ENCODE measurements at regions not wholly inside any gene's neighbourhood (a gene's known extent, or its start where the extent isn't known, plus 50 kb on each side); places are given as distances from the start of the nearest gene placed in this dataset.

DNA sequence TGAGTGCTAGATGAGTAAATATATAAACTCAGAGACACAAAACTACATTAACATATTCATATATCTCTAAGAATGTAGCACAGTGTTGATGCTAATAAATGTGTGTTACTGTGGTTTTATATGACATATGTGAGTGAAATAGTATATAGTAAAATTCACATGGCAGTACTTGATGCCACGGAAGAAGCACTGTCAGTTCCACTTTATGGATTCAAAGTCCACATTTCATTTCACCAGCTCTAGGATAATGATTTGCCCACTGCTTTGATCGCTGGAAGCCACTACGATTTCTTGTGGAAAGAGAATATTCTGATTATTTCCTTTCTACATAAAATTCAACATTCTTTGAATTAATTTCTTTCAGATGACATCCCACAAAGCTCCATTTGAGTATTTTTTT is 181.2 kb downstream of the GBA3 start:
- Mint-ChIP-seq H3K4me1 (no peaks in the 10 kb centered on the region), H3K27me3 (ENCODE audit: low read depth) (no peaks in the 10 kb centered on the region), H3K4me3 (no peak overlapping the region), H3K27ac (no peak overlapping the region), H3K9me3 (no peaks in the 10 kb centered on the region), H3K36me3 (ENCODE audit: insufficient read depth in 1 of 3, low read depth in 3 of 3) (no peaks in the 10 kb centered on the region)
- H4K20me1 ChIP-seq (ENCODE audit: control insufficient read depth, insufficient read depth, insufficient read length): no peaks in the 10 kb centered on the region
- no peak overlapping the region for H2AK5ac ChIP-seq (ENCODE audit: insufficient read length, low read length)
- no peak overlapping the region for H2BK20ac ChIP-seq (ENCODE audit: low read depth, low read length, poor library complexity, severe bottlenecking)
- H3K27ac ChIP-seq (ENCODE audit: insufficient read length, low read depth, low read length): no peak overlapping the region
- no peak overlapping the region for H3T11ph ChIP-seq (ENCODE audit: low read length)
- no peak for DNase-seq
- H3K23me2 ChIP-seq (ENCODE audit: insufficient read length, low read depth, low read length, poor library complexity, severe bottlenecking): no peaks in the 10 kb centered on the region
- H4K5ac ChIP-seq (ENCODE audit: insufficient read length, low read depth, low read length): no peak overlapping the region
- H3K27me3 ChIP-seq (ENCODE audit: insufficient read depth, low read length): no peaks in the 10 kb centered on the region
- H3K56ac ChIP-seq (ENCODE audit: insufficient read length, low read depth, low read length): no peak overlapping the region
- no peak overlapping the region for H3K9ac ChIP-seq (ENCODE audit: extremely low read depth, insufficient read length, low read length)
- no peaks in the 10 kb centered on the region for H3K79me1 ChIP-seq (ENCODE audit: insufficient read depth, low read depth, low read length, poor library complexity, severe bottlenecking)
- H4K91ac ChIP-seq (ENCODE audit: insufficient read length, low read depth, low read length): no peak overlapping the region
- H3K18ac ChIP-seq (ENCODE audit: insufficient read length, low read depth, low read length): no peak overlapping the region
- no peak overlapping the region for H3K14ac ChIP-seq (ENCODE audit: insufficient read depth, low read length)
- H2AFZ ChIP-seq (ENCODE audit: low read length): no peak overlapping the region
- no peaks in the 10 kb centered on the region for H3K79me2 ChIP-seq (ENCODE audit: insufficient read depth, low read length)
- H2BK12ac ChIP-seq (ENCODE audit: insufficient read length, low read depth, low read length): no peak overlapping the region
- no peaks in the 10 kb centered on the region for H3K9me3 ChIP-seq (ENCODE audit: control insufficient read depth, low read depth, low read length)
- H3K4me1 ChIP-seq (ENCODE audit: insufficient read depth, low read length): no peaks in the 10 kb centered on the region
- H4K8ac ChIP-seq (replicated peaks; ENCODE audit: insufficient read length, low read depth, low read length): no peak overlapping the region
- H3K4me2 ChIP-seq (ENCODE audit: insufficient read depth, insufficient read length, low read length): no peak overlapping the region
- H2BK15ac ChIP-seq (ENCODE audit: low read depth, low read length): no peak overlapping the region
- no peak overlapping the region for H3K4ac ChIP-seq (ENCODE audit: low read depth, low read length)
- no peak overlapping the region for H3K23ac ChIP-seq (ENCODE audit: insufficient read length, low read depth, low read length)
- TF ChIP-seq, protein P1, sequence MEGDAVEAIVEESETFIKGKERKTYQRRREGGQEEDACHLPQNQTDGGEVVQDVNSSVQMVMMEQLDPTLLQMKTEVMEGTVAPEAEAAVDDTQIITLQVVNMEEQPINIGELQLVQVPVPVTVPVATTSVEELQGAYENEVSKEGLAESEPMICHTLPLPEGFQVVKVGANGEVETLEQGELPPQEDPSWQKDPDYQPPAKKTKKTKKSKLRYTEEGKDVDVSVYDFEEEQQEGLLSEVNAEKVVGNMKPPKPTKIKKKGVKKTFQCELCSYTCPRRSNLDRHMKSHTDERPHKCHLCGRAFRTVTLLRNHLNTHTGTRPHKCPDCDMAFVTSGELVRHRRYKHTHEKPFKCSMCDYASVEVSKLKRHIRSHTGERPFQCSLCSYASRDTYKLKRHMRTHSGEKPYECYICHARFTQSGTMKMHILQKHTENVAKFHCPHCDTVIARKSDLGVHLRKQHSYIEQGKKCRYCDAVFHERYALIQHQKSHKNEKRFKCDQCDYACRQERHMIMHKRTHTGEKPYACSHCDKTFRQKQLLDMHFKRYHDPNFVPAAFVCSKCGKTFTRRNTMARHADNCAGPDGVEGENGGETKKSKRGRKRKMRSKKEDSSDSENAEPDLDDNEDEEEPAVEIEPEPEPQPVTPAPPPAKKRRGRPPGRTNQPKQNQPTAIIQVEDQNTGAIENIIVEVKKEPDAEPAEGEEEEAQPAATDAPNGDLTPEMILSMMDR (conservative IDR thresholded peaks at IDR 0.05): no peak
- H2BK120ac ChIP-seq (ENCODE audit: low read depth, low read length, poor library complexity, severe bottlenecking): no peak overlapping the region
- H2BK5ac ChIP-seq (ENCODE audit: insufficient read length, low read length): no peak overlapping the region
- WGBS (ENCODE audit: extremely low coverage, insufficient read length, low lambda C conversion rate): no CpG with 5 or more reads among the region's 3 CpGs
